Stimulated activated CD4-positive, alpha-beta T cell treated with anti-CD3 and anti-CD28 coated beads, Interleukin-1b, Interleukin-23, amount 100 ng/mL, for 24 hours (primary cell): ENCODE measurements at regions not wholly inside any gene's neighbourhood (a gene's known extent, or its start where the extent isn't known, plus 50 kb on each side); places are given as distances from the start of the nearest gene placed in this dataset.

Experiments used
- DNase-seq, 4 experiments: peaks; one replicate each; pipeline ENCODE4 v3.0.0-alpha.2; 2020; ENCODE audit warnings: low read depth in 4 of 4, low spot score in 1 of 4

- no peak for DNase-seq
These were observed 54.4 kb downstream of the ZNF503 start for GRCh38 chr10:75347186-75347585.

GRCh38 chr10:75345738-75346137 lies 55.8 kb downstream of the ZNF503 start:
- DNase-seq = no peak

- DNase-seq = no peak
These were observed 57.4 kb downstream of the ZNF503 start for GRCh38 chr10:75344170-75344569.

GRCh38 chr10:75342397-75342796 lies 59.2 kb downstream of the ZNF503 start:
- DNase-seq = no peak

- no peak for DNase-seq
These were observed 65.6 kb downstream of the ZNF503 start for GRCh38 chr10:75335983-75336382.

- no peak for DNase-seq
These were observed 66.4 kb downstream of the ZNF503 start for GRCh38 chr10:75335191-75335590.

- DNase-seq = no peak
These were observed 66.8 kb downstream of the ZNF503 start for GRCh38 chr10:75334720-75335119.

- DNase-seq = no peak
These were observed 69.5 kb downstream of the ZNF503 start for GRCh38 chr10:75332081-75332480.

- no peak for DNase-seq
These were observed 70.5 kb downstream of the ZNF503 start for GRCh38 chr10:75331081-75331480.

- no peak for DNase-seq
These were observed 72.3 kb downstream of the ZNF503 start for GRCh38 chr10:75329190-75329745.

- DNase-seq = no peak
These were observed 75.3 kb downstream of the ZNF503 start for GRCh38 chr10:75326306-75326705.

- no peak for DNase-seq
These were observed 82.3 kb downstream of the ZNF503 start for GRCh38 chr10:75319274-75319673.

- no peak for DNase-seq
These were observed 78.8 kb upstream of the COMTD1 start for GRCh38 chr10:75314570-75314969.

- DNase-seq = no peak
These were observed 76.7 kb upstream of the COMTD1 start for GRCh38 chr10:75312440-75312839.

- no peak for DNase-seq
These were observed 69.9 kb upstream of the COMTD1 start for GRCh38 chr10:75305675-75306074.

GRCh38 chr10:75304741-75305390 lies 69.1 kb upstream of the COMTD1 start:
- DNase-seq = no peak

- no peak for DNase-seq
These were observed 68.6 kb upstream of the COMTD1 start for GRCh38 chr10:75304313-75304712.

GRCh38 chr10:75303045-75303777 lies 67.5 kb upstream of the COMTD1 start:
- DNase-seq = no peak

- DNase-seq = no peak
These were observed 66.3 kb upstream of the COMTD1 start for GRCh38 chr10:75302029-75302428.

GRCh38 chr10:75297021-75297599 lies 61.4 kb upstream of the COMTD1 start:
- no peak for DNase-seq

- no peak for DNase-seq
These were observed 60.2 kb upstream of the COMTD1 start for GRCh38 chr10:75295868-75296441.
